Tibial nerve (tissue), 3 donors: ENCODE measurements at regions not wholly inside any gene's neighbourhood (a gene's known extent, or its start where the extent isn't known, plus 50 kb on each side); places are given as distances from the start of the nearest gene placed in this dataset.

Experiments used
- POLR2A ChIP-seq, 2 donors: fragments of 450-650 bp; IDR thresholded peaks; one replicate each; pipeline ENCODE4 v1.6.1; 2017; ENCODE audit warnings: antibody characterized with exemption in 2 of 2, mild to moderate bottlenecking in 2 of 2, moderate library complexity in 2 of 2
- TF ChIP-seq, protein P1 (sequence below), 5 experiments: fragments of 200-600 bp in 3 of 5; fragments of 450-650 bp in 2 of 5; sonication (generic) in 3 of 5; IDR thresholded peaks; one replicate each; pipeline ENCODE4 v1.5.1; 2016 to 2019; ENCODE audit warnings: antibody characterized with exemption in 5 of 5, mild to moderate bottlenecking in 3 of 5, moderate library complexity in 2 of 5

DNA sequence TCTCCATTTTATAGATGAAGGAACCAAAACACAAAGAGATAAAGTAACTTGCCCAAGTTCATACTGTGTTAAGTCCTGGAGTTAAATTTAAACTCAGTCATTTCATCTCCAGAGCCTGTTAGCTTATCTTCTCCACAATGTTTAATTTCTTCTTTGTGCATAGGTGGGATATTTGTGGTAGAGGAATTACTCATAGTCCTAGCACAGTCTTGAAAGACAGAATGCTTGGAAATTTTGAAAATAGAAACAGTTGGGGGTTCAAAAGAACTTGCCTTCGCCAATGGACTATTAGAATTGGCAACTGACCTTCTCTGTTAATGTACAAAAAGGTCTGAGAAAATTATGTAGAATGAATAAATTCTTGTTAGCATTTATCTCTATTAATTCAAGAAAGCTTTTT is 832.0 kb upstream of the PRMT6 start:
- TF ChIP-seq POLR2A (IDR thresholded peaks at IDR 0.05) = no peak
- TF ChIP-seq, protein P1, sequence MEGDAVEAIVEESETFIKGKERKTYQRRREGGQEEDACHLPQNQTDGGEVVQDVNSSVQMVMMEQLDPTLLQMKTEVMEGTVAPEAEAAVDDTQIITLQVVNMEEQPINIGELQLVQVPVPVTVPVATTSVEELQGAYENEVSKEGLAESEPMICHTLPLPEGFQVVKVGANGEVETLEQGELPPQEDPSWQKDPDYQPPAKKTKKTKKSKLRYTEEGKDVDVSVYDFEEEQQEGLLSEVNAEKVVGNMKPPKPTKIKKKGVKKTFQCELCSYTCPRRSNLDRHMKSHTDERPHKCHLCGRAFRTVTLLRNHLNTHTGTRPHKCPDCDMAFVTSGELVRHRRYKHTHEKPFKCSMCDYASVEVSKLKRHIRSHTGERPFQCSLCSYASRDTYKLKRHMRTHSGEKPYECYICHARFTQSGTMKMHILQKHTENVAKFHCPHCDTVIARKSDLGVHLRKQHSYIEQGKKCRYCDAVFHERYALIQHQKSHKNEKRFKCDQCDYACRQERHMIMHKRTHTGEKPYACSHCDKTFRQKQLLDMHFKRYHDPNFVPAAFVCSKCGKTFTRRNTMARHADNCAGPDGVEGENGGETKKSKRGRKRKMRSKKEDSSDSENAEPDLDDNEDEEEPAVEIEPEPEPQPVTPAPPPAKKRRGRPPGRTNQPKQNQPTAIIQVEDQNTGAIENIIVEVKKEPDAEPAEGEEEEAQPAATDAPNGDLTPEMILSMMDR (IDR thresholded peaks at IDR 0.05) = no peak
